ENCODE measurements at regions not wholly inside any gene's neighbourhood (a gene's known extent, or its start where the extent isn't known, plus 50 kb on each side); places are given as distances from the start of the nearest gene placed in this dataset.

DNA sequence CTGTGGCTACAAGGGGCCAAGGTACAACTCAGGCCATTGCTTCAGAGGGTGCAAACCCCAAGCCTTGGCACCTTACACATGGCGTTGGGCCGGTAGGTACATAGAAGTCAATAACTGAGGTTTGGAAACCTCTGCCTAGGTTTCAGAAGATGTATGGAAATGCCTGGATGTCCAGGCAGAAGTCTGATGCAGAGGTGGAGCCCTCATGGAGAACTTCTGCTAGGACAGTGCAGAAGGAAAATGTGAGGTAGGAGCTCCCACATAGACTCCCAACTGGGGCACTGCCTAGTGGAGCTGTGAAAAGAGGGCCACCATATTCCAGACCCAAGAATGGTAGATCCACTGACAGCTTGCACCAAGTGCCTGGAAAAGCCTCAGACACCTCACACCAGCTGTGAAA, 92.1 kb upstream of the SFRP2 start:
- Histone ChIP-seq H3K56ac (ENCODE audit: insufficient read length, low read depth, low read length) (no peak overlapping the region), H4K20me1 (ENCODE audit: control insufficient read depth, insufficient read depth, insufficient read length) (no peaks in the 10 kb centered on the region), H2AFZ (ENCODE audit: low read length) (no peak overlapping the region), H3K4ac (ENCODE audit: low read depth, low read length) (no peak overlapping the region), H2BK12ac (ENCODE audit: insufficient read length, low read depth, low read length) (no peak overlapping the region), H2AK5ac (ENCODE audit: insufficient read length, low read length) (no peak overlapping the region), H2BK20ac (ENCODE audit: low read depth, low read length, poor library complexity, severe bottlenecking) (no peak overlapping the region), H3K18ac (ENCODE audit: insufficient read length, low read depth, low read length) (no peak overlapping the region), H3K79me1 (ENCODE audit: insufficient read depth, low read depth, low read length, poor library complexity, severe bottlenecking) (no peaks in the 10 kb centered on the region), H4K8ac (replicated peaks; ENCODE audit: insufficient read length, low read depth, low read length) (no peak overlapping the region), H3K4me1 (ENCODE audit: insufficient read depth, low read length) (no peaks in the 10 kb centered on the region), H3K79me2 (ENCODE audit: insufficient read depth, low read length) (no peaks in the 10 kb centered on the region), H3T11ph (ENCODE audit: low read length) (no peak overlapping the region), H3K14ac (ENCODE audit: insufficient read depth, low read length) (no peak overlapping the region), H4K91ac (ENCODE audit: insufficient read length, low read depth, low read length) (no peak overlapping the region), H4K5ac (ENCODE audit: insufficient read length, low read depth, low read length) (no peak overlapping the region), H3K4me2 (ENCODE audit: insufficient read depth, insufficient read length, low read length) (no peak overlapping the region), H3K9me3 (ENCODE audit: control insufficient read depth, low read depth, low read length) (peaks cover 21% of the 10 kb centered on the region), H2BK15ac (ENCODE audit: low read depth, low read length) (no peak overlapping the region), H2BK5ac (ENCODE audit: insufficient read length, low read length) (no peak overlapping the region), H3K27me3 (ENCODE audit: insufficient read depth, low read length) (no peaks in the 10 kb centered on the region), H2BK120ac (ENCODE audit: low read depth, low read length, poor library complexity, severe bottlenecking) (no peak overlapping the region), H3K9ac (ENCODE audit: extremely low read depth, insufficient read length, low read length) (no peak overlapping the region), H3K27ac (ENCODE audit: insufficient read length, low read depth, low read length) (no peak overlapping the region), H3K23ac (ENCODE audit: insufficient read length, low read depth, low read length) (no peak overlapping the region), H3K23me2 (ENCODE audit: insufficient read length, low read depth, low read length, poor library complexity, severe bottlenecking) (no peaks in the 10 kb centered on the region)
- DNase-seq, result no peak
- Mint-ChIP-seq H3K27ac (no peak overlapping the region), H3K4me3 (no peak overlapping the region), H3K4me1 (no peaks in the 10 kb centered on the region), H3K36me3 (ENCODE audit: insufficient read depth in 1 of 3, low read depth in 3 of 3) (peaks cover 13 to 19% (median 17%) of the 10 kb centered on the region in 3 experiments), H3K27me3 (ENCODE audit: low read depth) (no peaks in the 10 kb centered on the region; the same call in 1 of the 2 replicates), H3K9me3 (peaks cover 23 to 39% of the 10 kb centered on the region in 2 experiments)
- no CpG with 5 or more reads among the region's 2 CpGs for WGBS (ENCODE audit: extremely low coverage, insufficient read length, low lambda C conversion rate)
- TF ChIP-seq, protein P1, sequence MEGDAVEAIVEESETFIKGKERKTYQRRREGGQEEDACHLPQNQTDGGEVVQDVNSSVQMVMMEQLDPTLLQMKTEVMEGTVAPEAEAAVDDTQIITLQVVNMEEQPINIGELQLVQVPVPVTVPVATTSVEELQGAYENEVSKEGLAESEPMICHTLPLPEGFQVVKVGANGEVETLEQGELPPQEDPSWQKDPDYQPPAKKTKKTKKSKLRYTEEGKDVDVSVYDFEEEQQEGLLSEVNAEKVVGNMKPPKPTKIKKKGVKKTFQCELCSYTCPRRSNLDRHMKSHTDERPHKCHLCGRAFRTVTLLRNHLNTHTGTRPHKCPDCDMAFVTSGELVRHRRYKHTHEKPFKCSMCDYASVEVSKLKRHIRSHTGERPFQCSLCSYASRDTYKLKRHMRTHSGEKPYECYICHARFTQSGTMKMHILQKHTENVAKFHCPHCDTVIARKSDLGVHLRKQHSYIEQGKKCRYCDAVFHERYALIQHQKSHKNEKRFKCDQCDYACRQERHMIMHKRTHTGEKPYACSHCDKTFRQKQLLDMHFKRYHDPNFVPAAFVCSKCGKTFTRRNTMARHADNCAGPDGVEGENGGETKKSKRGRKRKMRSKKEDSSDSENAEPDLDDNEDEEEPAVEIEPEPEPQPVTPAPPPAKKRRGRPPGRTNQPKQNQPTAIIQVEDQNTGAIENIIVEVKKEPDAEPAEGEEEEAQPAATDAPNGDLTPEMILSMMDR (conservative IDR thresholded peaks at IDR 0.05), result no peak

All from H9 (cell line).